ENCODE measurements at regions not wholly inside any gene's neighbourhood (a gene's known extent, or its start where the extent isn't known, plus 50 kb on each side); places are given as distances from the start of the nearest gene placed in this dataset.

GRCh38 chr3:72052841-72053409 is 268.0 kb upstream of the PROK2 start:
- TF ChIP-seq, protein P1, sequence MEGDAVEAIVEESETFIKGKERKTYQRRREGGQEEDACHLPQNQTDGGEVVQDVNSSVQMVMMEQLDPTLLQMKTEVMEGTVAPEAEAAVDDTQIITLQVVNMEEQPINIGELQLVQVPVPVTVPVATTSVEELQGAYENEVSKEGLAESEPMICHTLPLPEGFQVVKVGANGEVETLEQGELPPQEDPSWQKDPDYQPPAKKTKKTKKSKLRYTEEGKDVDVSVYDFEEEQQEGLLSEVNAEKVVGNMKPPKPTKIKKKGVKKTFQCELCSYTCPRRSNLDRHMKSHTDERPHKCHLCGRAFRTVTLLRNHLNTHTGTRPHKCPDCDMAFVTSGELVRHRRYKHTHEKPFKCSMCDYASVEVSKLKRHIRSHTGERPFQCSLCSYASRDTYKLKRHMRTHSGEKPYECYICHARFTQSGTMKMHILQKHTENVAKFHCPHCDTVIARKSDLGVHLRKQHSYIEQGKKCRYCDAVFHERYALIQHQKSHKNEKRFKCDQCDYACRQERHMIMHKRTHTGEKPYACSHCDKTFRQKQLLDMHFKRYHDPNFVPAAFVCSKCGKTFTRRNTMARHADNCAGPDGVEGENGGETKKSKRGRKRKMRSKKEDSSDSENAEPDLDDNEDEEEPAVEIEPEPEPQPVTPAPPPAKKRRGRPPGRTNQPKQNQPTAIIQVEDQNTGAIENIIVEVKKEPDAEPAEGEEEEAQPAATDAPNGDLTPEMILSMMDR (IDR thresholded peaks at IDR 0.05; ENCODE audit: low read depth, low read length), result no peak
- TF ChIP-seq MAX (IDR thresholded peaks at IDR 0.05; ENCODE audit: low read depth, low read length) (no peak), POLR2A (IDR thresholded peaks at IDR 0.05; ENCODE audit: extremely low read depth, insufficient read length) (no peak), MYC (IDR thresholded peaks at IDR 0.05; ENCODE audit: low read depth, low read length) (no peak)
